Peyer's patch (tissue), 4 donors: ENCODE measurements at regions not wholly inside any gene's neighbourhood (a gene's known extent, or its start where the extent isn't known, plus 50 kb on each side); places are given as distances from the start of the nearest gene placed in this dataset.
"Not testable (repeated sequence)": the region's sequence is repeated elsewhere in the genome, so short reads cannot be mapped to it uniquely, and the experiment has no call there.

Source experiments
- DNase-seq, 3 donors: peaks; one replicate each; pipeline ENCODE4 v3.0.0-alpha.2; 2017 to 2019
- H3K27ac ChIP-seq, 4 donors: fragments of 200-600 bp; sonication (generic); one replicate each; pipeline ENCODE4 v1.5.1; 2016 to 2019
- H3K27me3 ChIP-seq, 2 donors: fragments of 200-600 bp; sonication (generic); one replicate each; pipeline ENCODE4 v1.5.1; 2019
- H3K36me3 ChIP-seq, 3 donors: fragments of 200-600 bp; sonication (generic); one replicate each; pipeline ENCODE4 v1.5.1; 2016 to 2019
- H3K4me1 ChIP-seq, 4 donors: fragments of 200-600 bp; sonication (generic); one replicate each; pipeline ENCODE4 v1.5.1; 2016 to 2019
- H3K4me3 ChIP-seq, 4 donors: fragments of 200-600 bp; sonication (generic); 1 replicate in 3 of 4; 2 replicates in 1 of 4; pipeline ENCODE4 v1.5.1; 2016 to 2019; ENCODE audit warnings: mild to moderate bottlenecking in 1 of 4
- H3K9me3 ChIP-seq, 4 donors: fragments of 200-600 bp; sonication (generic); one replicate each; pipeline ENCODE4 v1.5.1; 2016 to 2019; ENCODE audit warnings: mild to moderate bottlenecking in 1 of 4
- CTCF ChIP-seq, 6 experiments: fragments of 450-650 bp in 4 of 6; fragments of 200-600 bp in 2 of 6; sonication (generic) in 1 of 6; IDR thresholded peaks; one replicate each; pipeline ENCODE4 v1.5.1; 2017 to 2019; ENCODE audit warnings: antibody characterized with exemption in 6 of 6, mild to moderate bottlenecking in 3 of 6, moderate library complexity in 1 of 6
- POLR2A ChIP-seq, 2 donors: fragments of 450-650 bp; IDR thresholded peaks; one replicate each; pipeline ENCODE4 v1.5.1; 2017; ENCODE audit warnings: antibody characterized with exemption in 2 of 2, mild to moderate bottlenecking in 2 of 2, moderate library complexity in 2 of 2

GRCh38 chr6:90458353-90459224 lies 128.3 kb downstream of the MAP3K7 start:
- no peak overlapping the region for H3K4me3 ChIP-seq
- no peaks in the 10 kb centered on the region for H3K36me3 ChIP-seq
- peaks cover 0 to 5% (median 0%) of the 10 kb centered on the region in 4 donors for H3K4me1 ChIP-seq
- no peak overlapping the region for H3K27ac ChIP-seq
- no peaks in the 10 kb centered on the region for H3K9me3 ChIP-seq
- no peaks in the 10 kb centered on the region for H3K27me3 ChIP-seq
- no peak for TF ChIP-seq CTCF (IDR thresholded peaks at IDR 0.05)
- no peak for TF ChIP-seq POLR2A (IDR thresholded peaks at IDR 0.05)
- DNase-seq = peak in 2 of 3 donors; percentile 25 to 56

GRCh38 chr6:90457867-90458259 lies 129.0 kb downstream of the MAP3K7 start:
- H3K4me1 ChIP-seq = peaks cover 0 to 5% (median 0%) of the 10 kb centered on the region in 4 donors
- H3K4me3 ChIP-seq = no peak overlapping the region
- H3K27me3 ChIP-seq = no peaks in the 10 kb centered on the region
- H3K36me3 ChIP-seq = no peaks in the 10 kb centered on the region
- no peak for TF ChIP-seq POLR2A (IDR thresholded peaks at IDR 0.05)
- TF ChIP-seq CTCF (IDR thresholded peaks at IDR 0.05) = no peak
- no peak overlapping the region for H3K27ac ChIP-seq
- H3K9me3 ChIP-seq = no peaks in the 10 kb centered on the region
- no peak for DNase-seq

GRCh38 chr6:90456997-90457866 lies 129.6 kb downstream of the MAP3K7 start:
- H3K36me3 ChIP-seq, H3K4me3 ChIP-seq, H3K27ac ChIP-seq, H3K9me3 ChIP-seq, DNase-seq, H3K27me3 ChIP-seq, H3K4me1 ChIP-seq: not testable (repeated sequence)

- Histone ChIP-seq H3K4me1 (peaks cover 0 to 5% (median 0%) of the 10 kb centered on the region in 4 donors), H3K9me3 (no peaks in the 10 kb centered on the region), H3K4me3 (no peak overlapping the region), H3K36me3 (no peaks in the 10 kb centered on the region), H3K27ac (no peak overlapping the region), H3K27me3 (no peaks in the 10 kb centered on the region)
- TF ChIP-seq POLR2A (IDR thresholded peaks at IDR 0.05) (no peak), CTCF (IDR thresholded peaks at IDR 0.05) (no peak)
- no peak for DNase-seq
These were observed 130.9 kb downstream of the MAP3K7 start for GRCh38 chr6:90456001-90456400.

- peaks cover 0 to 5% (median 0%) of the 10 kb centered on the region in 4 donors for H3K4me1 ChIP-seq
- DNase-seq = no peak
- no peak overlapping the region for H3K4me3 ChIP-seq
- H3K27ac ChIP-seq = no peak overlapping the region
- H3K27me3 ChIP-seq = no peaks in the 10 kb centered on the region
- no peaks in the 10 kb centered on the region for H3K36me3 ChIP-seq
- TF ChIP-seq POLR2A (IDR thresholded peaks at IDR 0.05) (no peak), CTCF (IDR thresholded peaks at IDR 0.05) (no peak)
- H3K9me3 ChIP-seq = no peaks in the 10 kb centered on the region
These were observed 131.9 kb downstream of the MAP3K7 start for GRCh38 chr6:90454836-90455427.
